ENCODE measurements at regions not wholly inside any gene's neighbourhood (a gene's known extent, or its start where the extent isn't known, plus 50 kb on each side); places are given as distances from the start of the nearest gene placed in this dataset.

GRCh38 chr3:95312650-95313049 is 1249.8 kb downstream of the NSUN3 start:
- TF ChIP-seq, protein P1, sequence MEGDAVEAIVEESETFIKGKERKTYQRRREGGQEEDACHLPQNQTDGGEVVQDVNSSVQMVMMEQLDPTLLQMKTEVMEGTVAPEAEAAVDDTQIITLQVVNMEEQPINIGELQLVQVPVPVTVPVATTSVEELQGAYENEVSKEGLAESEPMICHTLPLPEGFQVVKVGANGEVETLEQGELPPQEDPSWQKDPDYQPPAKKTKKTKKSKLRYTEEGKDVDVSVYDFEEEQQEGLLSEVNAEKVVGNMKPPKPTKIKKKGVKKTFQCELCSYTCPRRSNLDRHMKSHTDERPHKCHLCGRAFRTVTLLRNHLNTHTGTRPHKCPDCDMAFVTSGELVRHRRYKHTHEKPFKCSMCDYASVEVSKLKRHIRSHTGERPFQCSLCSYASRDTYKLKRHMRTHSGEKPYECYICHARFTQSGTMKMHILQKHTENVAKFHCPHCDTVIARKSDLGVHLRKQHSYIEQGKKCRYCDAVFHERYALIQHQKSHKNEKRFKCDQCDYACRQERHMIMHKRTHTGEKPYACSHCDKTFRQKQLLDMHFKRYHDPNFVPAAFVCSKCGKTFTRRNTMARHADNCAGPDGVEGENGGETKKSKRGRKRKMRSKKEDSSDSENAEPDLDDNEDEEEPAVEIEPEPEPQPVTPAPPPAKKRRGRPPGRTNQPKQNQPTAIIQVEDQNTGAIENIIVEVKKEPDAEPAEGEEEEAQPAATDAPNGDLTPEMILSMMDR (IDR thresholded peaks at IDR 0.05; ENCODE audit: low read length), result no peak
- no peak for TF ChIP-seq EZH2 (IDR thresholded peaks at IDR 0.05; ENCODE audit: borderline replicate concordance, low read length)
